Mesendoderm (in vitro differentiated cells): ENCODE measurements at regions not wholly inside any gene's neighbourhood (a gene's known extent, or its start where the extent isn't known, plus 50 kb on each side); places are given as distances from the start of the nearest gene placed in this dataset.

ENCODE experiments used
- DNase-seq: peaks from one replicate; pipeline ENCODE4 v3.0.0; 2013
- H2AK5ac ChIP-seq: 2 replicates; pipeline ENCODE4 v1.6.1; 2013; ENCODE audit warnings: low read length, inconsistent platforms
- H2BK120ac ChIP-seq: 2 replicates; pipeline ENCODE4 v1.6.1; 2013; ENCODE audit warnings: low read depth, mild to moderate bottlenecking, low read length, moderate library complexity, mixed read lengths
- H2BK15ac ChIP-seq: replicated peaks from 2 replicates; pipeline ENCODE4 v1.6.1; 2013; ENCODE audit warnings: low read depth, mild to moderate bottlenecking, moderate library complexity
- H2BK5ac ChIP-seq: 2 replicates; pipeline ENCODE4 v1.6.1; 2013; ENCODE audit warnings: low read length, inconsistent platforms
- H3K18ac ChIP-seq: 2 replicates; pipeline ENCODE4 v1.6.1; 2013; ENCODE audit warnings: mild to moderate bottlenecking, low read length, mixed read lengths
- H3K23ac ChIP-seq: one replicate; pipeline ENCODE4 v1.6.1; 2013; ENCODE audit warnings: low read length
- H3K27ac ChIP-seq: 2 replicates; pipeline ENCODE4 v1.5.1; 2013; ENCODE audit warnings: low read depth, mild to moderate bottlenecking, inconsistent platforms, low read length, moderate library complexity
- H3K27me3 ChIP-seq: 2 replicates; pipeline ENCODE4 v1.6.1; 2013; ENCODE audit warnings: low read length, control low read depth, mild to moderate bottlenecking, inconsistent platforms; ENCODE audit not compliant: insufficient read depth, poor library complexity
- H3K36me3 ChIP-seq: 2 replicates; pipeline ENCODE4 v1.6.1; 2013; ENCODE audit warnings: low read length, inconsistent platforms; ENCODE audit not compliant: control insufficient read depth, insufficient read depth
- H3K4ac ChIP-seq: one replicate; pipeline ENCODE4 v1.6.1; 2013; ENCODE audit warnings: low read depth, mild to moderate bottlenecking, low read length, moderate library complexity
- H3K4me1 ChIP-seq: 2 replicates; pipeline ENCODE4 v1.6.1; 2013; ENCODE audit warnings: low read depth, low read length, inconsistent platforms; ENCODE audit not compliant: control insufficient read depth
- H3K4me2 ChIP-seq: 2 replicates; pipeline ENCODE4 v1.6.1; 2013; ENCODE audit warnings: low read length
- H3K4me3 ChIP-seq: 2 replicates; pipeline ENCODE4 v1.5.1; 2013; ENCODE audit warnings: mild to moderate bottlenecking, low read length
- H3K56ac ChIP-seq: one replicate; pipeline ENCODE4 v1.6.1; 2013; ENCODE audit warnings: low read length
- H3K79me1 ChIP-seq: 2 replicates; pipeline ENCODE4 v1.6.1; 2013; ENCODE audit warnings: low read length, inconsistent platforms
- H3K79me2 ChIP-seq: 2 replicates; pipeline ENCODE4 v1.6.1; 2013; ENCODE audit warnings: mild to moderate bottlenecking, low read length; ENCODE audit not compliant: control insufficient read depth, insufficient read depth
- H3K9ac ChIP-seq: 2 replicates; pipeline ENCODE4 v1.6.1; 2013; ENCODE audit warnings: low read length, inconsistent platforms
- H4K5ac ChIP-seq: one replicate; pipeline ENCODE4 v1.6.1; 2013; ENCODE audit warnings: low read length
- H4K8ac ChIP-seq: one replicate; pipeline ENCODE4 v1.6.1; 2013; ENCODE audit warnings: low read depth, mild to moderate bottlenecking, control low read depth, low read length, moderate library complexity
- WGBS: extraction: QIAGEN DNeasy Blood & Tissue Kit; methylation state at CpG from one replicate; pipeline ENCODE4 v1.1.7; 2013; ENCODE audit warnings: low lambda C conversion rate, missing lambda C conversion rate; ENCODE audit not compliant: insufficient coverage; ENCODE audit errors: extremely low coverage; 5-methylcytosine and 5-hydroxymethylcytosine counted together

- no peaks in the 10 kb centered on the region for H3K79me2 ChIP-seq
- no peak overlapping the region for H3K23ac ChIP-seq
- no CpG with 5 or more reads among the region's 15 CpGs for WGBS
- no peak overlapping the region for H3K4me3 ChIP-seq
- H2AK5ac ChIP-seq: no peak overlapping the region
- H3K9ac ChIP-seq: no peak overlapping the region
- H3K4me1 ChIP-seq: no peaks in the 10 kb centered on the region
- no peak overlapping the region for H3K27ac ChIP-seq
- no peaks in the 10 kb centered on the region for H3K79me1 ChIP-seq
- no peak overlapping the region for H2BK15ac ChIP-seq
- H3K56ac ChIP-seq: no peak overlapping the region
- no peak overlapping the region for H3K18ac ChIP-seq
- DNase-seq: no peak
- no peaks in the 10 kb centered on the region for H3K27me3 ChIP-seq
- H3K4ac ChIP-seq: no peak overlapping the region
- no peak overlapping the region for H3K4me2 ChIP-seq
- no peak overlapping the region for H2BK5ac ChIP-seq
- no peak overlapping the region for H2BK120ac ChIP-seq
- no peak overlapping the region for H4K8ac ChIP-seq
- no peak overlapping the region for H4K5ac ChIP-seq
- no peaks in the 10 kb centered on the region for H3K36me3 ChIP-seq
Observed at GRCh38 chr19:16016226-16017137, 59.8 kb upstream of the TPM4 start.

- no peak overlapping the region for H2BK5ac ChIP-seq
- no peaks in the 10 kb centered on the region for H3K79me1 ChIP-seq
- no peak overlapping the region for H4K5ac ChIP-seq
- no CpG with 5 or more reads among the region's 11 CpGs for WGBS
- H3K18ac ChIP-seq: no peak overlapping the region
- H3K56ac ChIP-seq: no peak overlapping the region
- no peak overlapping the region for H2BK120ac ChIP-seq
- H4K8ac ChIP-seq: no peak overlapping the region
- no peaks in the 10 kb centered on the region for H3K27me3 ChIP-seq
- H2AK5ac ChIP-seq: no peak overlapping the region
- H3K4me1 ChIP-seq: no peaks in the 10 kb centered on the region
- no peak overlapping the region for H3K23ac ChIP-seq
- no peak overlapping the region for H2BK15ac ChIP-seq
- H3K79me2 ChIP-seq: no peaks in the 10 kb centered on the region
- no peak overlapping the region for H3K4ac ChIP-seq
- DNase-seq: no peak
- no peaks in the 10 kb centered on the region for H3K36me3 ChIP-seq
- H3K4me3 ChIP-seq: no peak overlapping the region
- H3K27ac ChIP-seq: no peak overlapping the region
- H3K4me2 ChIP-seq: no peak overlapping the region
- H3K9ac ChIP-seq: no peak overlapping the region
Observed at GRCh38 chr19:16017138-16017490, 59.2 kb upstream of the TPM4 start.

GRCh38 chr19:16018106-16018755, 58.1 kb upstream of the TPM4 start:
- no peaks in the 10 kb centered on the region for H3K4me1 ChIP-seq
- H4K8ac ChIP-seq: no peak overlapping the region
- H3K4ac ChIP-seq: no peak overlapping the region
- H3K4me2 ChIP-seq: no peak overlapping the region
- no peak overlapping the region for H3K56ac ChIP-seq
- H3K18ac ChIP-seq: no peak overlapping the region
- no peak overlapping the region for H3K23ac ChIP-seq
- no peaks in the 10 kb centered on the region for H3K36me3 ChIP-seq
- H3K27me3 ChIP-seq: no peaks in the 10 kb centered on the region
- H3K27ac ChIP-seq: no peak overlapping the region
- no CpG with 5 or more reads among the region's 17 CpGs for WGBS
- H3K79me1 ChIP-seq: no peaks in the 10 kb centered on the region
- H4K5ac ChIP-seq: no peak overlapping the region
- H2BK120ac ChIP-seq: no peak overlapping the region
- no peak overlapping the region for H2BK15ac ChIP-seq
- no peak overlapping the region for H3K9ac ChIP-seq
- H3K79me2 ChIP-seq: no peaks in the 10 kb centered on the region
- no peak for DNase-seq
- no peak overlapping the region for H3K4me3 ChIP-seq
- no peak overlapping the region for H2BK5ac ChIP-seq
- no peak overlapping the region for H2AK5ac ChIP-seq

GRCh38 chr19:16018801-16019551, 57.3 kb upstream of the TPM4 start:
- Histone ChIP-seq H2BK15ac (no peak overlapping the region), H3K36me3 (no peaks in the 10 kb centered on the region), H4K5ac (no peak overlapping the region), H2BK5ac (no peak overlapping the region), H3K18ac (no peak overlapping the region), H3K23ac (no peak overlapping the region), H3K4me1 (no peaks in the 10 kb centered on the region), H2AK5ac (no peak overlapping the region), H4K8ac (no peak overlapping the region), H3K27me3 (no peaks in the 10 kb centered on the region), H3K79me1 (no peaks in the 10 kb centered on the region), H3K56ac (no peak overlapping the region), H2BK120ac (no peak overlapping the region), H3K9ac (no peak overlapping the region), H3K4me3 (no peak overlapping the region), H3K4ac (no peak overlapping the region), H3K4me2 (no peak overlapping the region), H3K27ac (no peak overlapping the region), H3K79me2 (no peaks in the 10 kb centered on the region)
- no peak for DNase-seq
- WGBS: no CpG with 5 or more reads among the region's 13 CpGs

GRCh38 chr19:16019691-16020448, 56.4 kb upstream of the TPM4 start:
- Histone ChIP-seq H3K9ac (no peak overlapping the region), H2BK5ac (no peak overlapping the region), H2BK15ac (no peak overlapping the region), H3K4me1 (no peaks in the 10 kb centered on the region), H3K27me3 (no peaks in the 10 kb centered on the region), H2BK120ac (no peak overlapping the region), H4K8ac (no peak overlapping the region), H3K56ac (no peak overlapping the region), H3K27ac (no peak overlapping the region), H3K79me1 (no peaks in the 10 kb centered on the region), H3K36me3 (no peaks in the 10 kb centered on the region), H4K5ac (no peak overlapping the region), H3K4me3 (no peak overlapping the region), H3K4ac (no peak overlapping the region), H2AK5ac (no peak overlapping the region), H3K23ac (no peak overlapping the region), H3K18ac (no peak overlapping the region), H3K4me2 (no peak overlapping the region), H3K79me2 (no peaks in the 10 kb centered on the region)
- no CpG with 5 or more reads among the region's 24 CpGs for WGBS
- DNase-seq: no peak
